NCI-H1105 treated with DMSO at 0.1 percent for 48 hours (cell line): ENCODE measurements at regions not wholly inside any gene's neighbourhood (a gene's known extent, or its start where the extent isn't known, plus 50 kb on each side); places are given as distances from the start of the nearest gene placed in this dataset.
"Not testable (repeated sequence)": the region's sequence is repeated elsewhere in the genome, so short reads cannot be mapped to it uniquely, and the experiment has no call there.

Source experiments
- DNase-seq: peaks from one replicate; lab custom pipeline; 2025; lab: John Stamatoyannopoulos, UW

DNA sequence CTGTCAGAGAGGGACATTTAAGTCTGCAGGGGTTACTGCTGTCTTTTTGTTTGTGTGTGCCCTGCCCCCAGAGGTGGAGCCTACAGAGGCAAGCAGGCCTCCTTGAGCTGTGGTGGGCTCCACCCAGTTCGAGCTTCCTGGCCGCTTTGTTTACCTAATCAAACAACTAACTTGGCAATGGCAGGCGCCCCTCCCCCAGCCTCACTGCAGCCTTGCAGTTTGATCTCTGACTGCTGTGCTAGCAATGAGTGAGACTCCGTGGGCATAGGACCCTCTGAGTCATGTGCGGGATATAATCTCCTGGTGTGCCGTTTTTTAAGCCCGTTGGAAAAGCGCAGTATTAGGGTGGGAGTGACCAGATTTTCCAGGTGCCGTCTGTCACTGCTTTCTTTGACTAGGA, 216.8 kb upstream of the CDKN2B start:
- not testable (repeated sequence) for DNase-seq

DNA sequence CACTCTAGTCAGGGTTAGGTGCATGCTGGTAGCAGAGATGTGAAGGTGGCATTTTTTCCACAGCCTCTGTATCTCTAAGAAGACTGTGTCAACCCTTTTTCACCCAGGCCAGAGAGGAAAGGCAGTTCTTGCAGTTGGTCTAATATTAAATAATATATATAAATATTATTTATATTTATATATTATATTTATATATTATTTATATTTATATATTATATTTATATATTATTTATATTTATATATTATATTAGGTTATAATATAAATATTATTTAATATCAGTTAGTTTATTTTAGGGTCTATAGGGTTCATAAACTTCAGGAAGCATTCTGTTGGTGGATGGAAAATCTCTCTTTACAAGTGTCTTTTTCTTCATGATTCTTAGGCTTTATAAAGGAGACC, 218.6 kb upstream of the DMRTA1 start:
- no peak for DNase-seq

DNA sequence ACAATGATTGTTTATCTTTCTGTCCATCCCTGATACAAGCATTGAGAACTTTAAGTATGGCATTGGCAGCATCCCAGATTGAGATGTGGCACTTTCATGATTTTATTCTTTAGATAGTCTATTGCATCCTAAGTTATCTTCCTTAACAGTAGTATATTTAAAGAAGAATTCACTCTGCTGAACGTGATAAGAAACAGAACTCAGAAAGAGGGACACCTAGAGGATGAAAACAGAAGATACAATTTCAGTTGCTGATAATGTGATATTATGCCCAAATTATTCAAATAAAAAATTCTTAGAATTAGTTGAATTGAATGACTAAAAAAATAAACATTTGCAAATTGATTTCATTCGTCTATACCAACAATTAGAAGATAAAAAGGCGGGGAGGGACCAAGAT, 218.1 kb upstream of the DMRTA1 start:
- DNase-seq: no peak

DNA sequence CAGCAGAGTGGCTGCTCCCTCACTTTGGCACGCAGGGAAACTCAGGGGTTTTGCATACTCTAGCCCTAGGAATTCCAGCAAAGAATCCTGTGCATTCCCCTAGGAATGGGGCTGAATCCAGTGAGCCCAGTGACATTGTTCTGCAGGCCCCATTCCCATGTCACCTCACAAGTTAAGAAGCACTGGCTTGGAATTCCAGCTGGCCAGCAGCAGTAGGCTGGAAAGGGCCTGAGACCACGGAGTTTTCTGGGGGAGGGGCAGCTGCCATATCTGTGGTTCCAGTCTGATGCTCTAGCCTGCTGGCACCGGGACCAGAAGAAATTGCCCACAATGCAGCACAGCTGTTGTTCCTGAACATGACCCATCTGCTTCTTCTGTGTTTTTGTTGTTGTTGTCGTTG, 217.6 kb upstream of the DMRTA1 start:
- DNase-seq: no peak

DNA sequence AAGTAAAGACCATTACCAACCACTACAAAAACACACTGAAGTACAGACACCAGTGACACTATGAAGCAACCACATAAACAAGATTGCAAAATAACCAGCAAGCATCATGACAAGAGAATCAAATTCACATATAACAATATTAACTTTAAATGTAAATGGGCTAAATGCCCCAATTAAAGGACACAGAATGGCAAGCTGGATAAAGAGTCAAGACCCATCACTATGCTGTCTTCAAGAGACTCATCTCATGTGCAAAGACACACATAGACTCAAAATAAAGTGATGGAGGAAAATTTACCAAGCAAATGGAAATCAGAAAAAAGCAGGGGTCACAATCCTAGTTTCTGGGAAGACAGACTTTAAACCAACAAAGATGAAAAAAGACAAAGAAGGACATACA, 215.3 kb upstream of the DMRTA1 start:
- not testable (repeated sequence) for DNase-seq

DNA sequence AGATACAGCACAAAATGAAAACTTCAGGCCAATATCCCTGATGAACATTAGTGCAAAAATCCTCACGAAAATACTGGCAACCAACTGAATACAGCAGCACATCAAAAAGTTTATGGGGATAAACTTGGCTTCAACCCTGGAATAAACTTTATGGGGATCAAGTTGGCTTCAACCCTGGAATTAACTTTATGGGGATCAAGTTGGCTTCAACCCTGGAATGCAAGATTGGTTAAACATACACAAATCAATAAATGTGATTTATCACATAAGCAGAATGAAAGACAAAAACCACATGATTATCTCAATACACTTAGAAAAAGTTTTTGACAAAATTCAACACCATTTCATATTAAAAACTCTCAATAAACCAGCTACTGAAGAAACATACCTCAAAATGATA, 213.7 kb upstream of the DMRTA1 start:
- no peak for DNase-seq

DNA sequence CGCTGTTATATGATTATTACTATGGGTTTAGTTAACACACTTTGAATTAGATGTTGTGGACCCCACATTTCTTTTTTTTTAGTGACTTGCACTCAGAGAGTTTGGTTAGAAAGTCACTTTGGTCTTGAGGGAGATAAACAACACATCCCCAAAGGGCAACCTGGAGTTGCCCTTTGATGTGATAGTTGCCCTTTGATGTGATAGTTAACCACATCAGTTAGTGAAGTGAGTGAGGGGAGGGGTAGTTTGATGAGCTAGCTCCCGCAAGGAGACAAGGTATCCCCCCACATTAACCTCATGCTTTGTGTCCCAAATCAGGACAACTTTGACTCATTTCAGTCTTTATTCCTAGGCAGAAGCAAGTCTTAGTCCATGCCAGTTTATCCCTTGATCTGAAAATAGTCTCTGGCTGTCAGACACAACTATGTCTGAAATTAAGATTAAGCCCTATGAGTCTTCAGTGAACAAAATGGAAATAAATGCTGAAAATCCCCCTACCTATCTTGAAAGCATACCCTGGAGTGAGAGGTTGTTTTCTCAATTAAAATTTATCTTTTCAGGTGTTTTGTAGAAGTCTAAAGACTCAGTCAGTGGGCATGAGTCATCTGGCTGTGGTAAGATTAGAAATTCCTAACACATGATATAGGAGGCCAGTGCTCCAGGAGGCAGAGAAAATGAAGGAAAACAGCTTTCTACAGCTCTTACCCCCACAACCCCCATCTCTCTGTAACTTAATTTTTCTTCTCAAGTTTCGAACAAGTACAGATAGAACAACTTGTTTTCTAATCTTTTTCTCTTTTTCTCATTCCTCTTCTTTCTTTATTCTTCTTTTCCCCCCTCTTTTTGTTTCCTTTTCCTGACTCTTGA, 208.9 kb upstream of the DMRTA1 start:
- DNase-seq: no peak

DNA sequence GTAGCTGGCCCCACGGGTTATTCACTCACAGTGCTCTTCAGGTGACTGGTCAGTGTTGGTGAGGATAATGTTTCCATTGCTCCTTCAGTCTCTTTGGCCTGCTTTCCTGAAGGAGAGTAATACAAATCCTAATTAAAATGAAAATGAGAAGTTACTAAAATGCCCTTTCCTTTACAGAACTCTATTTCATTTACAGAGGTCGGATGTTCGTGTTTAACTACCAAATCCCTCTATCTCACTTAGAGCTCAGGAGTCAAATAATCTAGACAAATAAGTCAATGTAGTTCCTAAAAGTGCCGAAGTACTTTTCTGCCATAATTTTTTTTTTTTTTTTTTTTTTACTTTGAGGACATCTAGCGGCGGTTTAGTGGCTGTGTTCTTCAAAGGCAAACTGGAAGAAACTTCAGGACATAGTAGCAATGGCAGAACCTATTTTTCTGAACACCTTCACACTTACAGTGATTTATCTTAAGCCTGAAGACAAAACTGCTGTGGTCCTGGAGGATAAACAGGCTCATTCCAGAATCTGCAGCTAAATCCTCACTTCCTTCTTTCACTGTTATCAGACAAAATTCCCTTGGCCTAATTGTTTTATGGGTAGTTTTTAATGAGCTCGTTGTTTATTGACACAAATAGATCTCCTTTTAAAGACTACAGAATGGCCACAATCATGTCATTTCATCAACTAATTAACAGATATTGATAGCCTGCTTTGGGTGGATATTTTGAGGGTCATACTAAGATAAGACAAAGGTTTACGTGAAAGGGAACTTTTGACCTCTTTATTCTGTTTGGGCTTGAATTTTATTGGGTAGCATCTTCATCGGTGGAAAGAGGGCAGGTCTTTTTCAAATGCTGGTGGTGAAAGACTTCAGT, 207.6 kb upstream of the DMRTA1 start:
- DNase-seq: no peak

DNA sequence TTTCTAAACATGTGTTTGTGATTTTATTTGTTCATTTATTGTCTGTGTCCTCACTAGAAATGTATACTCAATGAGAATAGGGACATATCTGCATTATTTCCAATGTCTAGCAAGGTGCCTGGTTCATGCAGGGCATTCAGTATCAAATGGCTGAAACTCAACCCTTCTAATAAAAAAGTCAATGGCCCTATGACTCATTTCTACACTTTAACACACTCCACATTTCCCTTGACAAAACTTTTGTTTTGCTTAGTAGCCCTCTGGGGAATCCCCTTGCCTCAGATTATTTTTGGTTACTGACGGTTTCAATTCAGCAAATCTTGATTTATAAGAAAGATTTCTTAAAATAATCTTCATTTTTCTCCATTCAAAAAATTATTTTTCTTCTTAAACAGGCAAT, 206.0 kb upstream of the DMRTA1 start:
- DNase-seq: no peak

DNA sequence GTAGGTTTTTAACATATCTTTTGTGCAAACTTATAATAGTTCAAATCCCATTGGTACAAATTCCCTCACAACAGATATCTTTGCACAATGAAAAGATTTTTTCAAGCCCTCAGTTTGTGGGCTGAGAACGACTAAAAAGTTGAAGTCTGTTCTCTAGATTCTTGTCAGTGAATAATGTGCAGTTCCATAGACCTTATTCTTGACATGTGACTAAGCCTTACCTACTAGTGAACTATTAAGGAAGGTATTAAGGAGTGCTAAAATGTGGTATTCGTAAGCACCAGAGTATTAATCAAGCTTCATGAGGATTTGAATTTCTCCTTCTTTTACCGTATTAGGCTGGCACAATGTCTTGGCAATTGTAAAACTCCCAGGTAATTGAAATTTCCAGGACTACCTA, 205.6 kb upstream of the DMRTA1 start:
- DNase-seq: no peak

DNA sequence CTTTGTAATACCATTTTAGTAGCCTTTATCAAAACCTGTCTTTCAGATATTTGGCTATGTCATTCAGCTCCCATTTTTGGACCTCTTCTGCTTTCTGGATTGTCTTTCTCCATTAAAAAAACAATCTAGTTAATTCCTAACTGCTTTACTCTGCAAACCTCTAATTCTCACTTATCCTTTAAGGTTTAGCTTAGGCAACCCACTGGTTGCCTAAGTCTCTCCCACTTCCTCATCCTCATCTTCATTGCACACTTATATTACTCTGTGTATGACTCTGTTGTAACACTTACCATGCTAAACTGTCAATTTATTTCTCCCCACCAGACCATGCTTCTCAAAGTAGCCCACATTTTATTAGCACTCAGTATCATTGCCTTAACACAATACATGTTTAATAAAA, 205.0 kb upstream of the DMRTA1 start:
- no peak for DNase-seq

DNA sequence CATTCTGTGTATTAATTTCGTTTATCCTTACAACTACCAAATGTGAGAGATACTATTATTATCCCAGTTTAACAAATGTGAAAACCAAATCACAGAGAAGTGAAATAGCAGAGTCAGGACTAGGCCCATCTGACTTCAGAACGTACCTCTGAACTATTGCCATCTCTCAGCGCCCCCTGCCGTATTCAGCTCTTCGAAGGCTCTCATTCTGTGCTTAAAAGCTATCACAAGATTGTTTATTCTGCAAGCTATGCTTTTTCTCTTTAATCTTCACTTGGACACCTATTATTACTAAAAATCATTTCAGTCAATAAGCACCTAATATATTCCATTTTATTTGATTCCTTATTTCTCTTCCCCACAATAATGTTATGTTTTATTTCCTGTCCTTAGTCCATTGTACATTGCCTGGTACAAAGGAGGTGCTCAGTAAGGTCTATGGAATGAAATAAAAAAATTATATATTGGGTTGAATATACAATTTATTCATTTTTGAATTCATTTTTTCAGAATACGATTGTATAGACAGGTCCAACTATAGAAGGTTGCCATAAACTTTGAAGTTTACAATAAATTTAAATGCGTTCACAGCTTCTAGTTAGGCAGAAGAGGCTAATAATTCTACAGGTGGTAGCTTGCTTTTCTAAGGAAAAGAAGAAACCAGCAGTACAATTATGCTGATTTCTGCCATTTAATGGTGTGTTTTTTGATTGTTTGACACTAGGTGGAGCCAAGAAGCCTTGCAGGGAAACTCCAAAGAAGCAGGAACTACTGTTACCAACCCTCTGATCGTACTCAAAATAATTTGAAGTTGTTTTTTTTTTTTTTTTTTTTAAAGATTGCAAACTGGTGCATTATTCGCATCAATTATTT, 202.2 kb upstream of the DMRTA1 start:
- DNase-seq: peak; percentile 47

DNA sequence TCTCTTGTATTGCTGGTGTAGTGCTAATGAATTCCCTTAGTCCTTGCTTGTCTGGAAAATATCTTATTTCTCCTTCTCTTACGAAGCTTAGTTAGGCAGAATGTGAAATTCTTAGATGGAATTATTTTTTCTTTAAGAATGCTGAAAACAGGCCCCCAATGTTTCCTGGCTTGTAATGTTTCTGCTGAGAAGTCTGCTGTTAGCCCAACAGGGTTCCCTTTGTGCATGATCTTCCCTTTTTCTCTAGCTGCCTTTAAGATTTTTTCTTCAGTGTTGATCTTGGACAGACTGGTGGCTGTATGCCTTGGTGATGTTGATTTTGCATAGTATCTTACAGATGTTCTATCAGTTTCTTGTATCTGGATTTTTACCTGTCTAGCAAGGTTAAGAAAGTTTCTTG, 191.3 kb upstream of the DMRTA1 start:
- no peak for DNase-seq

DNA sequence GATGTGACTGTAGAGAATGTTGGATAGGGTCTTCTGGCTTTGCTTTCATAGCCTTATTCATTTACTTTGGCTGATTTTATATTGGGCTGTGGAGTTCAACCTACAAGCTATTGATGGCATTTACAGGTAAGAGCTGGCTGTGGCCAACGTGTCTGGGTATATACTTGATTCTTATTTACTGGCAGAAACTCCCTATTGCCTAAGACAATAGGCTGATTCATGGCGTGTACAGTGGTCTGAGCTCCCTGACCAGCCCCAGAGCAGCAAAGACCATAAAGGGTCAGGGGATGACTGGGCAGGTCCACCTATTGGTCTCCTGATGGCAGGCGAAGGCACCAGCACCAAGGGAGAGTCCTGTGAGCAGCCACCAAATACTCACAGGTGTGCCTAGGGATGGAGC, 190.2 kb upstream of the DMRTA1 start:
- no peak for DNase-seq

DNA sequence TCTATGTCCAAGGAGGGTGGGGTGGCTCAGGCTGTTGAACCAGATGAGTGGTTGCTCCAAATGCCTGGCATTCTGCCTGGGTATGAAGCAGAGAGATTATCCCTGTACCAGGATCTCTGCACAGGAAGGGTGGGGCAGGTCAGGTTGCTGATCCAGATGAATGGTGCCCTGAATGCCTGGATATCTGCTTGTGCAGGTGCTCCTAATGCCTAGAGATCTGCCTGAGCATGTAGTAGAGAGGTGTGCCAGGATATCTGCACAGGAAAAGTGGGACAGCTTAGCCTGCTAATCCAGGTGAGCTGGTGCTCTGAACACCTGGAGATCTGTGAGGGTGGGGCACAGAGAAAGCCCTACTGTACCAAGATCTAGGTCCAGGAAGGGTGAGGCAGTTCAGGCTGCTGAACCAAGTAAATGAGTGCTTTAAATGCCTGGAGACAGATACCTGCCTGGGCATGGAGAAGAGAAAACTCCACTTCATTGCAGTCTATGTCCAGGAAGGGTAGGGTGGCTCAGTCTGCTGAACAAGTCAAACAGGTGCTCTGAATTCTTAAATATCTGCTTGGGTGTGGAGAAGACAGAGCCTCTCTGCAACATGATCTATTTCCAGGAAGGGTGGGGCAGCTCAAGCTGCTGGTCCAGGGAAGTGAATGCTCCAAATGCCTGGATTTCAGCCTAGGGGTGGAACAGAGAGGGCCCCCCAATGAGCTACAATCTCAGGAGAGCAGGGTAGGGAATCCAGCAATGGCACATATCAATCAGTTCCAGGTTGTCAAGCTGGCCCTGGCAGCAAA, 189.4 kb upstream of the DMRTA1 start:
- DNase-seq: no peak

DNA sequence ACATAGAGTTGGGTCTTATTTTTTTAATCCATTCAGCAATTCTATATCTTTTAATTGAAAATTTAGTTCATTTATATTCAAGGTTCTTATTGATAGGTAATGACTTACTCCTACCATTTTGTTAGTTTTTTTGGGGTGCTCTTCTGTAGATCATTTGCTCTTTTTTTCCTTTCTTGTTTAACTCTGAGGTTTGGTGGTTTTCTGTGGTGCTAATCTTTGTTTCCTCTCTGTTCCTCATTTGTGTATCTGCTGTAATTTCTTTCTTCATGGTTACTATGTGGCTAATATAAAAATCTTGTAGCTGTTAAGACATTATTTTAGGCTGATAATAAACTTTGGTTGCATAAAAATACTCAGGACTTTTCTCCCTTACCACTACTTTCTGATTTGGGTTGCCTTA, 181.6 kb upstream of the DMRTA1 start:
- no peak for DNase-seq

DNA sequence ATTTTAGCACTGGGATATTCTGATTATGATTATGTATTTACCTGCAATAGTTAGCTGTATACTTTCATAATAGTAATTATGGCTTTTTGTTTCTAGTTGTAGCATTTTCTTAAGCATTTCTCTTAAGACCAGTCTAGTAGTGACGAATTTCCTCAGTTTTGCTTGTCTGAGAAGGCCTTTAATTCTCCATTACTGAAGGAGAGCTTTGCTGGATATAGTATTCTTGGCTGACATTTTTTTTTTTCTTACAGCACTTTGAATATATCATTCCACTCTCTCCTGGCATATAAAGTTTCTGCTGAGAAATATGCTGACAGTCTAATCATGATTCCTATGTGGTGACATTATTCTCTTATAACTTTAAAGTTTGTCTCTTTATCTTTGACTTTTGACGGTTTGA, 181.1 kb upstream of the DMRTA1 start:
- DNase-seq: no peak

DNA sequence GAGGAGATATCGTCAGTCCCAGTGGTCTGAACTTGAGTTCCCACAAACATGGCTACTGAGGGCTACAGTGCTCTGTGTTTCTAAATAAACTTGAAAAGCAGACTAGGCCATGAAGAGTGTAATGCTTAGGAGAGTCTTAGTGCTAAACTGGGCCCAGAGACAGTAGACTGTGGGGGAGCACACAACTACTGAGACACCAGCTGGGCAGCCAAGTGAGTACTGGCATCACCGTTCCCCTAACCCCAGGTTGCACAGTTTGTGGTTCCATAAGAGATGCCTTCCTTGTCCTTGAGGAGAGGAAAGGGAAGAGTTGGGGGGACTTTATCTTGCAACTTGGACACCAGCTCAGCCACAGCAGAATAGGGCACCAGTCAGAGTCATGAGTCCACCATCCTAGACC, 172.1 kb upstream of the DMRTA1 start:
- no peak for DNase-seq

DNA sequence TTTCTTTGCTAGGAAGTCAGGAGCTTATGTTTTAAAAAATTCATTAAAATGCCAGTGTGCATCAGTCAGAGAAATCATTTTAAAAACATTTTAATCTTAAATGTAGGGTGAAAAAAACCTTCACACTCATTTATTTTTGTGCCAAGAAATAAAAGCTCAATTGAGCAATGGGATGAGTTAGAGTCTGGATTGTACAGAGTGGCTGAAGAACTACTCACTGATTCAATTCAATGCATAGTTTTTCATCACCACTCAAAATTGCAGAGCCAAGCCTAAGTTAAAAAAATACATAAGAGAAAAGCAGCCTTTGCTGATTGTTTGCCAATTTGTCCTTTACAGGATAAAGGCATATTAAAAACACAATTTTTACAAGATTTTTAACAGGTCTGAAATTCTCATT, 168.2 kb upstream of the DMRTA1 start:
- no peak for DNase-seq

DNA sequence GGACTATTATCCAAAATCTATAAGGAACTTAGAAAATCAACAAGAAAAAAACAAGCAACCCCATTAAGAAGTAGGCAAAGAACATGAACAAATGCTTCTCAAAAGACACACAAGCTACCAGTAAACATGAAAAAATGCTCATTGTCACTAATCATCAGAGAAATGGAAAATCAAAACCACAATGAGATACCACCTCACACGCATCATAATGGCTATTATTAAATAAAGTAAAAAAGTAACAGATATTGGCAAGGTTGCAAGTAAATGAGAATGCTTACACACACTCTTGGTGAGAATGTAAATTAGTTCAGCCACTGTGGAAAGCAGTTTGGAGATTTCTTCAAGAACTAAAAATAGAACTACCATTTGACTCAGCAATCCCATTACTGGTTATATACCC, 167.0 kb upstream of the DMRTA1 start:
- DNase-seq: no peak

DNA sequence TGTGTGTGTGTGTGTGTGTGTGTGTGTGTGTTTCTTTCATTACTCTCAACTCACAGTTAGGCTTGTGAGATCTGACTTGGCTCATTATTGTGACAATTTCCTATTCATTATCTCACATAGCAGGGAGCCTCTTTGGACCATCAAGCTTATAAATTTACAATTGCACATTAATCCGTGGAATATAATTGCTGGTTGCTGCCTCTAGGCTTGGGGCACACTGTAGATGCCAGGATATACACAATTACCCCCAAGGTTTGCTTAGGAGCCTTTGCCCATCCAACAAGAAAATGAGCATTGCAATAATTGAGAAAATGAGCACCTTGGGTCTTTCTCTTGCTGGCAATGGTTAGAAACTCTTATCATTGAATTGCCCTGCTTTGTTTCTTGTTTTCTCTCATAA, 161.6 kb upstream of the DMRTA1 start:
- peak; percentile 4 for DNase-seq

DNA sequence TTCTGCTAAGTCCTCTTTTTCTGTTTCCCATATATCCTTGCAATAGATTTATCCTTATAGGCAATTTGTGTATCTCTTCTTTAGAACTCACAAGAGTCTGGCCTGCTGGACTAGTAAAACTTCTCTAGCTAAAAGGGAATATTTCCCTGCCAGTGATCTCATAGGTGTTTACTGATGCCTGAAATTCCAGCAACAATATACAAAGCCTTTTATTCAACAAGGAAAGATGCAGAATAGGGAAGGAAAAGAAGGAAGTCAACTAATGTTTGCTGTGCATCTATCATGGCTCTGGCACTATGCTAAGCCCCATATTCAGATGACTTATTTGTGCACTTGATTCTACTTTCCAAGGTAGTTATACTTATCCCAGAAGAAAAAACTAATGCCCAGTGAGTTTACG, 160.0 kb upstream of the DMRTA1 start:
- no peak for DNase-seq
